ENCODE measurements at regions not wholly inside any gene's neighbourhood (a gene's known extent, or its start where the extent isn't known, plus 50 kb on each side); places are given as distances from the start of the nearest gene placed in this dataset.

DNA sequence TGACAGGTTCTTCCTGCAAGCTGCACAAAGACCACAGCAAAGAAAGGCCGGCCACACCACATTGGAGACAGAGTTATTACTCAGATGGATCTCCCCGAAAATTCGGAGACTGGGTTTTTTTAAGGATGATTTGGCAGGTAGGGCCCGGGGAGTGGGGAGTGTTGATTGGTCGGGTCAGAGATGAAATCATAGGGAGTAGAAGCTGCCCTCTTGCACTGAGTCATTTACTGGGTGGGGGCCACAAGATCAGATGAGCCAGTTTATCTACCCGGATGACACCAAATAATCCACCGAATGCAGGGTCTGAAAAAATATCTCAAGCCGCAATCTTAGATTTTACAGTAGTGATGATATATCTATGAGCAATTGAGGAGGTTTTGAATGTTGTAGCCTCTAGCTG lies 401.8 kb upstream of the FAT3 start:
- H3K27me3 Mint-ChIP-seq (ENCODE audit: low read depth): no peaks in the 10 kb centered on the region
- no peaks in the 10 kb centered on the region for H3K9me3 Mint-ChIP-seq
- peaks cover 3% of the 10 kb centered on the region for H3K4me1 Mint-ChIP-seq
- no peak overlapping the region for H3K27ac Mint-ChIP-seq
- TF ChIP-seq, protein P1, sequence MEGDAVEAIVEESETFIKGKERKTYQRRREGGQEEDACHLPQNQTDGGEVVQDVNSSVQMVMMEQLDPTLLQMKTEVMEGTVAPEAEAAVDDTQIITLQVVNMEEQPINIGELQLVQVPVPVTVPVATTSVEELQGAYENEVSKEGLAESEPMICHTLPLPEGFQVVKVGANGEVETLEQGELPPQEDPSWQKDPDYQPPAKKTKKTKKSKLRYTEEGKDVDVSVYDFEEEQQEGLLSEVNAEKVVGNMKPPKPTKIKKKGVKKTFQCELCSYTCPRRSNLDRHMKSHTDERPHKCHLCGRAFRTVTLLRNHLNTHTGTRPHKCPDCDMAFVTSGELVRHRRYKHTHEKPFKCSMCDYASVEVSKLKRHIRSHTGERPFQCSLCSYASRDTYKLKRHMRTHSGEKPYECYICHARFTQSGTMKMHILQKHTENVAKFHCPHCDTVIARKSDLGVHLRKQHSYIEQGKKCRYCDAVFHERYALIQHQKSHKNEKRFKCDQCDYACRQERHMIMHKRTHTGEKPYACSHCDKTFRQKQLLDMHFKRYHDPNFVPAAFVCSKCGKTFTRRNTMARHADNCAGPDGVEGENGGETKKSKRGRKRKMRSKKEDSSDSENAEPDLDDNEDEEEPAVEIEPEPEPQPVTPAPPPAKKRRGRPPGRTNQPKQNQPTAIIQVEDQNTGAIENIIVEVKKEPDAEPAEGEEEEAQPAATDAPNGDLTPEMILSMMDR (IDR thresholded peaks at IDR 0.05; ENCODE audit: unreplicated experiment): no peak
- no peak overlapping the region for H3K4me3 Mint-ChIP-seq
- DNase-seq (ENCODE audit: low spot score in 2 of 2, unreplicated experiment in 2 of 2): no peak
- no peaks in the 10 kb centered on the region for H3K36me3 Mint-ChIP-seq

DNA sequence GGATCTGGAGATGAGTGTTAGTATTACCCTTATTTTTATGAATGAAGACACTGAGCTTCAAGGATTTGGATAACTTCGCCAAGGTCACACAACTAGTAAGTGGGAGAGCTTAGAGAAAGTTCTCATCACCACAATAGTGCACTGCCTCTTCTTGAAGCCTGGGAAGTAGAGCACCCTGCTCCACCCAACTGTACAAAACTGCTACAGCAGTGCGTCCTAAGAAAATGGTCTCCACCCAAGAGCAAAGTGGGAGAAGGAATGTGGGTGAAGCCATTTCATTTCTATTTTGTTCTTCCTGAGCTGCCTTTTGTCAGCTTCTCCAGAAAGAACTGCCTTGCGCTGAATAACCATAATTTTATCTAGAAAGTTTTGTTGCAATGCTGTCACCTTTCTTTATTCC lies 403.9 kb upstream of the FAT3 start:
- no peaks in the 10 kb centered on the region for H3K9me3 Mint-ChIP-seq

DNA sequence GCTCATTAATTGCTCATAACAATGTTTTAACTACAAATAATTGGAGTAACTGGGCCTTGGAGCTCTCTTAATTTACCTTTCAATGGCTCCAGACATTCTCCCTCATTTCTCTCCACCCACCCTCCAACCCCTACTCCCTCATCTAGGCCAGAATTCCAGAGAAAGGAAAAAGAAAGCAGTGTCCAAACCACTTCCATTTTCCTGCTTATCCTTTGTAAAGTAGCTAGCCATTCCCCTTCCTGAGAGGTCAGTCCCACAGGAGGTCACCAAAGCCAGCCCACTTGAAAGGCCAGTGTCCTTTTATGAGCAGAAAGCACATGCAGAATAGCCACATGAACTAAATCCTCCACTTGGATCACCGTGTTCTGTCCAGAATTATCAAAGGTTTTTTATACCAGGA lies 404.8 kb upstream of the FAT3 start:
- no peak for DNase-seq (ENCODE audit: low spot score in 2 of 2, unreplicated experiment in 2 of 2)
- Mint-ChIP-seq H3K4me3 (no peak overlapping the region), H3K27me3 (ENCODE audit: low read depth) (no peaks in the 10 kb centered on the region), H3K9me3 (no peaks in the 10 kb centered on the region), H3K36me3 (no peaks in the 10 kb centered on the region), H3K27ac (no peak overlapping the region), H3K4me1 (no peaks in the 10 kb centered on the region)
- TF ChIP-seq, protein P1 (IDR thresholded peaks at IDR 0.05; ENCODE audit: unreplicated experiment): no peak

More for the DNA sequence above, 403.9 kb upstream of the FAT3 start:
- TF ChIP-seq, protein P1 (IDR thresholded peaks at IDR 0.05; ENCODE audit: unreplicated experiment): no peak
- H3K4me3 Mint-ChIP-seq: no peak overlapping the region
- H3K27me3 Mint-ChIP-seq (ENCODE audit: low read depth): no peaks in the 10 kb centered on the region
- H3K27ac Mint-ChIP-seq: no peak overlapping the region
- H3K4me1 Mint-ChIP-seq: no peaks in the 10 kb centered on the region
- H3K36me3 Mint-ChIP-seq: no peaks in the 10 kb centered on the region
- DNase-seq (ENCODE audit: low spot score in 2 of 2, unreplicated experiment in 2 of 2): no peak

DNA sequence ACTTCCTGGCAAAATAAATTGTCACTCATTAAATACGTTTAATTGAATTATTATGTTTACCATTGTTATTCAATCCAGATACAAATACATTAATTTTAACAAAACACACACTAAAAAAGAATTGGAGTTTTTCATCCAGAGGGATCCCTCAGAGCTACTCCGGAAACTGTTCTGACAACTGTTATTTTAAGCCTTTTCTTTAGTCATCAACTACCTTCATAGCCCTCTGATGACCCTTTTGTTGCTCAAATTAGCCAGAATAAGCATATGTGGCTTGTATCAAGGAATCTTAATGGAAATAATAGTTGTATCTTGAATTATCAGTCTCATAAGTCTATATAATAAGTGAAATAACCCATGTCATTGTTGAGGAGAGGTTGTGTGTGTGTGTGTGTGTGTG lies 405.4 kb upstream of the FAT3 start:
- H3K27ac Mint-ChIP-seq: no peak overlapping the region

DNA sequence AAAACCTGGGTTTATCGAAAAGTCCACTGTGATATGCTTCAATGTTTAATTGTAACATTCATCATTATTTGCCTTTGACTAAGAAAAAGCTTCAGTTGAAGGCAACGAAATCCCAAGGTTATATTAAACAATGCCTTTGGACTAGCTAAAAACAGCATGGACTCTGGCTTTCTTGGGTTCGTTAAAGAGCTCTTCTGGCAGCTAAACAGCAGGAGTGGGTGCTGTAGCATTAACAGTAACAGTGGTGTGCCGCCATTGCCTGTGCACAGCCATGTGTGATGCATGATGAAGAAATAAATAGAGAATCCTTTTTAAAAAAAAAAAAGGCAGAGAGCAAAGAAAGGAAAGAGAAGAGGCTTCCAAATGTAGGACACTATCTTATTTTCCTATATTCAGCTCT lies 406.6 kb upstream of the FAT3 start:
- TF ChIP-seq, protein P1 (IDR thresholded peaks at IDR 0.05; ENCODE audit: unreplicated experiment): no peak
- no peaks in the 10 kb centered on the region for H3K27me3 Mint-ChIP-seq (ENCODE audit: low read depth)
- H3K4me3 Mint-ChIP-seq: no peak overlapping the region
- no peaks in the 10 kb centered on the region for H3K36me3 Mint-ChIP-seq
- DNase-seq (ENCODE audit: low spot score in 2 of 2, unreplicated experiment in 2 of 2): no peak
- no peaks in the 10 kb centered on the region for H3K4me1 Mint-ChIP-seq
- no peaks in the 10 kb centered on the region for H3K9me3 Mint-ChIP-seq
- H3K27ac Mint-ChIP-seq: no peak overlapping the region

More for the DNA sequence above, 405.4 kb upstream of the FAT3 start:
- H3K4me3 Mint-ChIP-seq: no peak overlapping the region
- H3K9me3 Mint-ChIP-seq: no peaks in the 10 kb centered on the region
- no peaks in the 10 kb centered on the region for H3K4me1 Mint-ChIP-seq
- no peaks in the 10 kb centered on the region for H3K36me3 Mint-ChIP-seq
- DNase-seq (ENCODE audit: low spot score in 2 of 2, unreplicated experiment in 2 of 2): no peak
- TF ChIP-seq, protein P1 (IDR thresholded peaks at IDR 0.05; ENCODE audit: unreplicated experiment): no peak
- H3K27me3 Mint-ChIP-seq (ENCODE audit: low read depth): no peaks in the 10 kb centered on the region

DNA sequence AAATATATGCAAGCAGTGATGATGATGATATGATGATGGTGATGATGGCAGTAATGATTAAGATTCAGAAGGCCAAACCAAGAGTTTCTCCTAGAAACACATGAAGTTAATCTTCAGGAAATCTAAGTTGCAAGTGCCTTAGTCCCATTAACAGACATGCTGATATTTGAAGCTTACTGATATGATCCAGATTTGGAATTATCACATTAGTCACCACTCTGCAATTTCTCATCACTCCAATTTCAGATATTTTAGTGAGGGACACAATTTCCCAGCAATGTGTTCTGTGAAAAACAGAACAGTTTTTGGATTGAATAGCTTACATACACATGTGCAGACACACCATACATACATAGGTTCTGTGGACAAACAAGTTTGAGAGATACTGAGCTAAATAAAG lies 411.4 kb upstream of the FAT3 start:
- Mint-ChIP-seq H3K27ac (no peak overlapping the region), H3K9me3 (peaks cover 9% of the 10 kb centered on the region)

More for the DNA sequence above, 411.4 kb upstream of the FAT3 start:
- H3K4me3 Mint-ChIP-seq: no peak overlapping the region
- no peaks in the 10 kb centered on the region for H3K4me1 Mint-ChIP-seq
- DNase-seq (ENCODE audit: low spot score in 2 of 2, unreplicated experiment in 2 of 2): no peak
- H3K27me3 Mint-ChIP-seq (ENCODE audit: low read depth): no peaks in the 10 kb centered on the region
- no peaks in the 10 kb centered on the region for H3K36me3 Mint-ChIP-seq
- TF ChIP-seq, protein P1 (IDR thresholded peaks at IDR 0.05; ENCODE audit: unreplicated experiment): no peak

Data from mesothelial cell of epicardium (in vitro differentiated cells).